Effector CD8-positive, alpha-beta T cell (primary cell): ENCODE measurements at regions not wholly inside any gene's neighbourhood (a gene's known extent, or its start where the extent isn't known, plus 50 kb on each side); places are given as distances from the start of the nearest gene placed in this dataset.
A peak's percentile ranks its signal among the peaks of the same experiment; 100 is the strongest.

ENCODE experiments used
- DNase-seq: peaks from one replicate; lab custom pipeline; 2025; lab: John Stamatoyannopoulos, UW

DNA sequence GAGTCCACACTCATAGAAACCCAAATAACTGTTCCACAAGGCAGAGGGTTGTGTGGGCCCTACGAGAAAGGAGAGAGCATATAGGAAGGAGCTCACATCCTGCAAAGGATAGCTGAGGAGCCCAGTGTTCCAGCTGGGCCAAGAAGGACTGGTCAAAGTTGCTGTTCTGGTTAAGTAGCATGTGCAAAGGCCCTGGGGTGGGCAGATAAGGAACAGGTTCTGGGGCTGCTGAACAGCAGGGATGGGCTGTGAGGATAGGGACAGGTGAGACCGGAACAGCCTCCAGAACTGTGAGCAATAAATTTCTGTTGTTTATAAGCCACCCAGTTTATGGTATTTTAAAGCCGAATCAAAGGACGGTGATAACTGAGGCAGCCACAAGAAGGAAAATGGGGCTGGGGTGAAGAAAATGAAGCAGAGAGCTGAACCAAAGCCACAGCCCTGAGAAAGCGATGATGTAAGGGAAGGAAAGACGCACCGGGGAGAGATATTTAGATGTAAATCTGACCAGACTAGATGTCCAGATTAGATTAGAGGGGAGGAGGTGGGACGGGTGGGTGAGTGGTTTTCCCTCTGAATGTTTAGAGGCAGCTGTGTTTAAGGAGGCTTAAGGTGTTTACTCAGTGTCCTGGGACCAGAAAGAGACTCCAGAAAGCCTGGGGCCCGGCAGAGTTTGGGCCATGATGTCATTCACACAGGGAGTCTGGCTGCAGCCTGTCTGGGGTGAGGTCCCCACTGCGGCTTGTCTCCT lies 180.8 kb upstream of the BCOR start:
- no peak for DNase-seq

DNA sequence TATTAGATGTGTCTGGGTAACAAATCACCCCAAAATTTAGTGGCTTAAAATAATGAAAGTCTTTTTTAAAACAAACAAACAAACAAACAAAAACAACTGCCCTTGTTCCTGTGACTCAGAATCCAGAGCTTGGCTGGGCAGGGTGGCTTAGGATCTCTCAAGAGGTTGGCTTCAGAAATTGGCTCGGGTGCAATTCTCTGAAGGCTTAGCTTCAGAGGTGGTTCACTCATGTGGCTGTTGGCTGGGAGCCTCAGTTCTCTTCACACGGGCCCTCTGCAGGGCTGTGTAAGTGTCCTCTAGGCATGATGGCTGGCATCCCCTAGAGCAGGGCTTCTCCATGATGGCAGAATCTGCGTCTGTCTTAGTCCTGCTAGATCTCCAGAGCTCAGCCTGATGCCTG lies 179.9 kb upstream of the BCOR start:
- DNase-seq: no peak

DNA sequence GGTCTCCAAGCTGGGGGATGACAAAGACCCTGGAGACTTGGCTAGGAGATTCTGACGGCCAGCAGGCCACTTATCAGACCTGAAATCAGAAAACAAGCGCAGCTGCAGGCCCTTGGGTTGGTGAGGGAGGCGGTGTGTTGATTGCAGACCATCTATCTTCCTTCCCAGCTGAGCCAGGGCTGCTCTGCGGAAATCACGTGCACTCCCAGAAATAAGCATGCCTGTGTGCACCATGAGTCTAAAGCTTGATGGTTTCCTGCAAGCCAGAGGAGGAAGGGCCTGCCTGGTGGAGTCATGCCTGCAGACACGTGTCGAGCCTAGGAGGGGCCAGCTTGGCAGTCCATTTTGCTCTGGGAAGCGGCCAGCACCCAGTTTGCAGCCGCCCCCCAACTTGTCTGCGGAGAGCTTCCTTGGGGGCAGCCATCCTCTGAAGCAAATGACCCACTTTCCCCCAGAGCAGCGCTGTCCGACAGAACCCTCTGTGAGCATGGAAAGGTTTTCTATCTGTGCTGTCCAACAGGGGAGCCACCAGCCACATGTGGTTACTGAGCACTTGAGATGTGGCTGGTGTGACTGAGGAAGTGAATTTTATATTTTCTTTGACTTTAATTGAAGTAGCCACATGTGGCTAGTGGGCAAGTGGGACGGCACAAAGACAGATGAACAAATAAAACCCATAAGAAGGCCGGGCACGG lies 175.7 kb upstream of the BCOR start:
- no peak for DNase-seq

DNA sequence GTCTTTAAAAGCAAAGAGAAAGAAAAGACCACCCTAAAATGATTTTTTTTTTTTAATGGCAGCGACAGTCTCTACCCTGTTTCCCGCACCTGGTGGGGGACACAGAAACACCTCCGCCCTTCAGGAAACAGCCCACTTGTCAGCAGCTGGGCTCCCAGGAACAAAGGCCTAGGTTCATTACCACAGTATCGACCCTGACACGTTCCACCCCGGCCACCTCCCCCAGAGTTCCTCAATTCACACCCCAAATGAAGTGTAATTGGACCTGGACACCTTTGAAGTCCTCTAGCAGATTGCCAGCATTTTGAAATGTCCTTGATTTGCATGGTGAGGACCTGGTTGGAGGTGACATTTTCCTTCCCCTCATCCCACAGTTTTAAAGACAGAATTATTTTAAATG lies 175.0 kb upstream of the BCOR start:
- no peak for DNase-seq

DNA sequence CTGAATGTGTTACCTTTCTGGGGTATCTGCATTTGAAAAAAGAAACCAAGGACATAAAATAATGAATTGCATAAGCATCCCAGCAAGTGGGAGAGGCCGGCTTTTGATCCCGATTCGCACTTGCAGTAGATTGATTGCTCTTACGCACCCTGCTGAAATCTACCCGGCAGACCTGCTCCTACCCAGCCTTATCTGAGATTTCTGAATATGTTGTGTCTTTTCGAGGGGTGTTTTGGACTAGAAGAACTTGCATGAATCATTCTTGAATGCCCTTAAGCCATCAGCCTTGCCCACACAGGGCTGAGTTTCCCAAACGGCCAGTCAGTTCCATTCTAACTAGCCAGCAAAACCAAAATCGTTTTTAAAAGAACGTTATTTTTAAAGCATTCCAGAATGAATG lies 174.4 kb upstream of the BCOR start:
- no peak for DNase-seq

DNA sequence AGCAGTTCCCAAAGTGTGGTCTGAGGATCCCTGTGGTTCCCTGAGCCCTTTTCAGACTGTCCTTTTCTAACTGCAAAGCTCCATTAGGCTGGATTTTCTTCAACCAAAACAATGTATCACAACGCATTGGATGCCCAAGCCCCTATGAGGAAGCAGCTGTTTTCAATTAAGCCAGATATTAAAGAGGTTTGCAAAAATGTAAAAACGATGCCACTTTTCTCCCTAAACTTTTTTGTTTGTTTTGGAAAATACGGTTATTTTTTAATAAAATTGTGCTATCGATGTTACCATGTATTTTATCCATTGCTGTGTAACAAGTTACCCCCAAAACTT lies 170.4 kb upstream of the BCOR start:
- no peak for DNase-seq

DNA sequence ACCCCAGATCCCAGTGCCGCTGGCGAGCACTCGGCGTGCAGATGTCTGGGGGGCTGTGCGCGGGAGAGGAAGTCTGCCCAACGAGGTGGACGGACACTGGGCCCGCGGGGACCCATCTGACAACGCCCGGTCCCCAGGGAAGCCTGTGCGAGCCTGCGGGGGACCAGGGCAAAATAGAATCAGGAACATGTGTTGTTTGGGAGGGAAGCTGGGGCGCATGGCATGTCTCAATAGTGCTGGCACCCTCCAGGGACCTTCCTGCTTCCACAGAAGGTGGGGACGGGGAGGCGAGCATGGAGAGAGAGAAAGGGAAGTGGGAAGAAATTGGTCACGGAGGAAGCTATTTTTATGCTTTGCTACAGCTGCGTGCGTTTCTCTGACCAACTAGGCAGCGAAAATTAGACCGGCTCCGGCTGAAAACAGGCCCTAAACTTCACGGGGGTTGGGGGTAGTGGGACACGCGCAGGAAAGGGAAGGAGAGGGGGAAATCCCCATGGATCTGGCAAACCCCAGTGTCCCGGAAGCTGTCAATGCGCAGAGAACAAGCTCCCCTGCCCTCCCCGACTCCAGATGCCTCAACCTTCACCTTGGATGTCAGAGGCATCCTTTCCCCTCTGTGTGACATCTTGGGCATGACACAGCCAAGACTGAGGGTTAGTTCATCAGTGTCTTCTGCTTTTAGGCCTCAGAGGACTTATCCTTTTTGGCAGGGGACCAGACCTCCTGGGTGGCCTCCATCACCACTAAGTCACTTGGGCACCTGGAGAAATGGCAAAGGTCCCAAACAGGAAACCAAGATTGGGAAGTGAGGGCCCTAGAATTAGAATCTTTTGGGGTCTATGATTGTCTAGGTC lies 169.8 kb upstream of the BCOR start:
- no peak for DNase-seq

DNA sequence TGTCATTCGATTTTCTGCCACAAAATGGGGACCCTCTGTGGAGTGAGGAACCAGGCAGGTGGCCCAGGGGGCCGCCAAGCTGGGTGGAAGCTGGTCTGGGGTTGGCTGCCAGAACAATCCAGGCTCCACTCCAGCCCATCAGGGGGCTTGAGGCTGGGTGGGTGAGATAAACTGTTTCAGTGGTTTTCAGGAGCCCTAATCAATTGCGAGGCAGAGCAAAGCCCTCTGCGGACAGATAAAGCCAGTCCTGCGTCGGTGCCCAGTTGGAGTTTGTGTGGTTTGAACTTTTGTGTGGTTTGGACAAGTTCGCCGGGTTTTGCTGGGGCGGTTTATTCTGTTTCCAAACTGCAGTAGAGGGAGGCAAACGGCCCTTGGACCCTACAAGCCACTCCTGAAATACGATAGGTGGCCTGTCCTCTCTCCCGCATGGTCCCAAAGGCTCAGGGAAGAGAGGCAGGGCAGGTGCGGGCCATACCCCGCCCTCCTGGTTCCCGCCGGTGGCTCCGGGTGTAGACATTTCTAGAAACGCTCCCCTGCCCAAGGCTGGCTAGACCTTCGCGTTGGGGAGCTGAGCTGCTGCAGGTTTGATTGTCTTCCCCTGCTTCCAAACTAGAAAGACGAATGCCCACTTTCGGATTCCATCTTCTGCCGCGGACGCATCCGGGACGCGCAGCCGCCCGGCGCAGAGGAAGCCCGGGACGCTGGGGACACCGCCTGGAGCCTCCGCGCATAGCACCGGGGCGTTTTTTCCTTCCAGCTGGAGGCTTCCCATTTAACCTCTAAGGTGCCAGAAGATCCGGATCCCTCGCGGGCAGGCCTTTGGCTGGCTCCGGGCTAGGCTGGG lies 169.0 kb upstream of the BCOR start:
- DNase-seq: peak; percentile 26

DNA sequence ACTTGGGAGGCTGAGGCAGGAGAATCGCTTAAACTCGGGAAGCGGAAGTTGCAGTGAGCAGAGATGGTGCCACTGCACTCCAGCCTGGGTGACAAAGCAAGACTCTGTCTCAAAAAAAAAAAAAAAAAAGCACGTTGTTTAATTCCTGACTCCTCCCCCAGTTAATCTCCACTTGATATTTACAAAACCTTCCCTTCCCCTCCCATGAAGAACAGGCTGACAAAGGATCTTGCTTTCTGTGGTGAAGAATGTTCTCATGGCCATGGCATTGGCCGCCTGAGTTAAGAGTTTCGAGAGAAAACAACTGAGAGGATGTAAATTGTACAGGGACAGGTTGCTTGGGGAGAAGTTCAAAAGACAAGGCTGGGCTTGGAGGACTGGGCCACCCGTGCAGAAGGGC lies 168.2 kb upstream of the BCOR start:
- DNase-seq: no peak

DNA sequence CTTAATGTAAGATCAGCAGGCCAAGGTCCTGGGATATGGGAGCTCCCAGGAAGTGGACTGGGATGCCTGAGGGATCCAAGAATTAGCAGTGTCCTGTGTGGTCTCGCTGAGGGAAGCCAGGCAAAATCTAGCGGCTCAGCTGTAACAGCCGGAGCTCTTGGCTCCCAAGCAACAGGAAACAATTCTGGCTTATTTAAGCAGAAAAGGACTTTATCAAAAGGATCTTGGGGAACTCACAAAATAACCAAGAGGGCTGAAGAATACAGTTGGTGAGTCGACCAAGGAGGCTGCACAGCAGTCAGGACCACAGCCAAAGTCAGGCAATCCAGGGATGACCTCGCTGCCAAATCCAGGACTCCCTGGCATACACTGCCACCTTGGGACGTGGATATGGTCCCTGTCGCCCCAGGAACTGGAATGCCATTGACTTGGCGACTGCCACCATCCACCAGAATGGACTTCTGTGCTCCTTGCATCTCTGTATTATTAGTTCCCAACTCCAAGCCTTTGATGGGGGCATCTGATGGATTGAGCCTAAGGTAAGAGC lies 165.3 kb upstream of the BCOR start:
- no peak for DNase-seq

DNA sequence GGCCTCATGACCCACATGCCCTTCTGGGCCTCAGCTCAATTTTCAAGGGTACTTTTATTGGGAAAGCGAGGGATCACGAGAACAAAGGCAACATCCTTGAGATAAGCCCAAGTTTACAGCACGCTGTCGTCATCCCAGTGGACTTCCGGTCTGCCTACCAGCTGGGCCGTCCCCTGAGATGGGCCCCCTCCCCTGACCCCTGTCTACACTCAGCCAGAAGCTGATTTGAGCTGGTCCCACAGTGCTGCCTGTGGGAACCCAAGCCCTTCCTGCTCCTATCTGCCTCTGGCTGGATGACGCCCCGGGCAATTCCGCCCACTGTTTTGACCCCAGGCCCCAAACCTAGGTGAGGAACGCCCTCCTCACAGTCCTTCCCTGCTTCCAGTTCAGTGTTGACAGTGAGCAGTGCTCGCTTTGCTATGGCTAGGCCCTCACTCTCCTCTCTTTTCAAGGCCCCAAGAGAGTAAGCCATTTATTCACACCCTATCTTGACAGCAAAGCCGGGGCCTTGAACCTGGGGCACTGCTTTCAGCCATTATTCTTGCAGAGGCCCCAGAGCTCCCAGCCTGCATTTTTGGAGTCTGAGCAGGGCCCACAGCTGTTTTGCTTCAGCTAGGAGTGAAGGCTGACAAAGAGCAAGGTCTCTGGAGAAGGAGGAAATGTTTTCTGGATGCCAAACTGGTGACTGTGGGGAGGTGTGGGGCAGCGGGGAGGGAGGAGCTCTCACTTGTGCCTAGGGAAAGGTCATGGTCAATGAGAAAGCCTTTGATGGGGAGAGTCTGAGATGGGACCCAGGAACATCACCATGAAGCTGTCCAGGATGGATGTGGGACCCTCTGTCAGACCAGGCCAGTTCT lies 164.6 kb upstream of the BCOR start:
- no peak for DNase-seq

DNA sequence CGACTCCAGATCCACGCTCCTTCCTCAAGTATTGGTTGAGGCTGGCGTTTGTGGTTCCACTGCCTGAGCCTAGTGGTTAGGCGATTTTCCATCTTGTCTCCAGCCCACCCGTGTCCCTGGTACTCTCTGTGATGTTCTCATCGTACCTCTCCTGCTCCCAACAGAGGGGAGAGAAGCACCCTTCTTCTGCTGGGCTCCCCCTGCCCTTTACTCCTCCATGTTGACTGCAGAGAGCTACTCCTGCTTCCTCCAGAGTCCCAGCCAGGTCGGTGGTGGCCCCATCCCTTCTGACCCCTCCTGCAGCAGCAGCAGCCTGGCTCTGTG lies 164.0 kb upstream of the BCOR start:
- no peak for DNase-seq

DNA sequence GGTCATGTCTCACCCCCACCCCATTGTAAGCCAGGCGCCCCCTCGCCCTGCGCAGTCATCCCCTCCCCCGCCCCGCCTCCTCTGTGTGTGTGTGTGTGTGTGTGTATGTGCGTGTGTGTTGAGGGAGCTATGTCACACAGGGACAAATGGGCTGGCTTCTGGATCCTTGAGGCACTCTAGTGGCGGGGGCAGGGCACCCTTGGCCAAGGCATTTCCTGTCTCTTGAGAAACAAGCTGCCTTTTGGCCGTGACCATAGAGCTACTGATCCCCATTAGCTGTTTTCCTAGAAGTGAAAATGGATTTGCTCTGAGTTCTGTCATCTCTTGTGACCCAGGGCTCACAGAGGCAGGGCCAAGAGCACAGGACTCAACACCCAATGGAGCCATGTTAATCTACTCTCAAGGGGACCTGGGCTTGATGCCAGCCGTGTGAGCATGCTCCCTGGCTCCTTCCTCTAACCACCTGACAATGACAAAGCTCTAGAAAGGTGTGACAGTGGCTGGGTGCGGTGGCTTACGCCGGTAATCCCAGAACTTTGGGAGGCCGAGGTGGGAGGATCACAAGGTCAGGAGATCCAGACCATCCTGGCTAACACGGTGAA lies 162.5 kb upstream of the BCOR start:
- DNase-seq: no peak

DNA sequence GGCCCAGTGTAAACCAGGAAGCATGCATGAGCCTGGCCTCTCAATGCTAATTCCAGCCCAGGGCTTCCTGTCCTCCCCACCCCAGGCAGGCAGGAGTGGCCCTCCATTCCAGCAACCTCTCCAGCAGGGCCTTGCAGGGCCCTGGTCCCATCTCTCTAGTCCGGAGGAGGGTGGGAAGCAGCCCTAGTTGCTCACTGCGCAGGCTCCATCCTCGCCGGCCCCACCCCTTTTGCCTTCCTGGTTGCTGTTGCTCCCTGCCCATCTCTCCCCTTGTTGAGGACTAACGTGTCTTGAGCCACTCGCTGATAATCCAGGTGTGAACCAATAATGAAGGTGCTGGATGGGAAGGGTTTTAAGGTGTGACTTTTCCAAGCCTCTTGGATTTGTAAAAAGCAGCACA lies 161.2 kb upstream of the BCOR start:
- DNase-seq: no peak

DNA sequence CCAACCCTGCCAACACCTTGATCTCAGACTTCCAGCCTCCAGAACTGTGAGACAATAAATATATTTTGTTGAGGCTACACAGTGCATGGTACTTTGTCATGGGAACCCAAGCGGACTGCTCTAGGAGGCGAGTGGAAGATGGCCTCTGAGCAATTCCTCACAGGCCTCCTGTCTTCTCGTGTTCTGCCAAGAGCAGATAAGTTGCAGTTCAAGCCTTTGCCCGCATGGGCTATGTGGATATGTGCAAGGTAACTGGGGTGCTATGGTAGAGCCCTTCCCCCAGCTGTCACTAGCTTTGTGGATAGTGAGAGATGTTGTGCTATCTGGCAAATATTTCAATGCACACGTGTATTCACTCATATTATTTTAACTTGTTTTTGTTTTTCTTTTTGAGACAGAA lies 156.0 kb upstream of the BCOR start:
- no peak for DNase-seq

DNA sequence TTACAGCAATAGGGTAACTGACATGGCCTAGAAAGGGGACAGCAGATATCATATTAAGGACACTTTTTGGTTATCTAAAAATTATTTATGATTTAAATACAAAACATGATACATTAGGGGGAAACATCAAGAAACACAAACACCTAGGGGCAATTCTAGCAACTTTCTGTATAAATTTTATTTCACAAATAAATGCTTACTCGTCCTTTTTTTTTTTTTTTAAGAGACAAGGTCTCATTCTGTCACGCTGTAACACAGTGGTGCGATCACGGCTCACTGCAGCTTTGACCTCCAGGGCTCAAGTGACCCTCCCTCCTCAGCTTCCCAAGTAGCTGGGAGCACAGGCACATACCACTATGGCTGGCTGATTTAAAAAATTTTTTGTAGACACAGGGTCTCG lies 151.8 kb upstream of the BCOR start:
- DNase-seq: no peak

DNA sequence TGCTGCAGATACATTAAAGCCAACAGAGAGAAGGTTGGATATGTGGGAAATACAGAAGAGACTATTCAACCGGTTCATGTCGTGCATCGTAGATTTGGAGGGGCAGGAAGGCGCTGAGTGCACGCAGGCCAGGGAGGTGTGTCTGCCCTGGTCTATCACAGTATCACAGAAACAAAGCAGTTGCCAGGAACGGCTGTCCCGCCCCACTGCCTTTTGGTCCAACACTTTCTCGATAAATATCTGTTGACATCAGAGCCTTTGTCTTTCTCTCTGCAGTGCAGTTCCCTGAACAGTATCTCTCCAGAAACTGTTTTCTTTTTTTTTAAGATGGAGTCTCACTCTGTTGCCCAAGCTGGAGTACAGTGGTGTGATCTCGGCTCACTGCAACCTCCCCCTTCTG lies 151.1 kb upstream of the BCOR start:
- DNase-seq: no peak

DNA sequence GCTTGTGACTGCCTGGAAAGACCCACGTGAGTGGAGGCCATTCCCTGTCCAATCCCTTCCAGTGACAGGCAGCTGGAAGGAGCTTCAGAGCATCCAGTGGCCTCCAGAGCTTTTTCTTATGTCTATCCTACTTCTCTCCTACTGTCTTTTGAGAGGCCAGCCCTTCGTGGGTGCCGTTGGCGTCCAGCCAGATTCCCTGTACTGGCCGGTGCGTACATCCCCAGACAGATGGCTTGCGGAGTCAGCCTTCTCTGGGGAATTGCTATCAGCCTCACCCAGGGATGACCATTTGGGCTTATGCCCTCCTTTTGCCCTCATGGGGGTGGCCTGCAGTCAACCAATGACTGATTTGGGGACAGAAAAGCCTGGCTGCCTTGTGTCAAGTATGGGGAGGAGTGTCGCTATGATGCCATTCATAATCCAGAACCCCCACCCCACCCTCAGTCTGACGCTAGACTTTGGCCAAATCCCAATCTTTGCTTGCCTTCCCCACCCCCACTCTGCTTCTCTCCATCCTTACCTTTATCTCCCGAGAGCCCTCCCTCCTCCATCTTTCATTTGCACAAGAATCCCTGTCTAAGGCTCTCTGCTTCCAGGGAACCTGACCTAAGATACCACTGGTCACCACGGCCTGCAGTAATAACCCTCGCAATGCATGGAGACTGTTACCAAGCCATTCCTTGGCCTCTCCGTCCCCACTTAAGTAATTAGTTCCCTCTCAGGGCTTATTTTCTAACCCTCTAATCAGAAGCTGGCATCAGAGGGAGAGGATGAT lies 150.3 kb upstream of the BCOR start:
- DNase-seq: no peak

DNA sequence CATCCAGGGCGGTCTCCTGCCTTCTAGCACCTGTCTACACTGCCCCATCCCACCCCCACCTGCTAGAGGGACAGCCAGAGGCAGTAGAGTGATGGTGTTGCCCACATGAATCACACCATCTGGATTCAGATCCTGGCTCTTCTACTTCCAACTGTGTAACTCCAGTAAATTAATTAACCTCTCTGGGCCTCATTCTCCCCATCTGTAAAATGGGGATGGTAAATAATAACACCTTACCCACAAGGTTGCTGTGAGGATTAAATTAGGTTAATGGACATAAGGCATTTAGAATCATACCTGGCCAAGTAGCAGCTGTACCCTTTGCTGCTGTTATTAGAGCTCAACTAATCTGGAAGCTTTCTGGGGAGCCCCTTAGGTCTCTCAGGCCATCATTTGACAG lies 149.6 kb upstream of the BCOR start:
- no peak for DNase-seq
